ENCODE measurements at regions not wholly inside any gene's neighbourhood (a gene's known extent, or its start where the extent isn't known, plus 50 kb on each side); places are given as distances from the start of the nearest gene placed in this dataset.
"Not testable (repeated sequence)": the region's sequence is repeated elsewhere in the genome, so short reads cannot be mapped to it uniquely, and the experiment has no call there.

DNA sequence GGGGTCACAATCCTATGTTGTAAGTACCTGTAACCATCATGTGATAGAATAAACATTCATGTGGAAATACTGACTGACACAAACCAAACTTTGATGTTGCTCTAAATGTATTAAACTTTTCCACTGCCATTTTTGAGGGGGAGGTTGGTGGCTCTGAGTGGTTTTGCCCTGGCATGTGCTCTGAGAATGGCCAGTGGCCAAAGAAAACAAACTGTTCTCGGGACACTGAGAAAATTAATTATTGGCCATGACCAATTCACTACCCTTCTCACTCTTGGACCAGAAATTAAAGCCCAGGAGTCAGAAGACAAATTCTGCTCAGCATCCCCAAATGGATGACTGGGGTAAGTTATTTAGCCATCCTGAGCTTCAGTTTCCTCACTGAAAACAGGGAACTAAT, 195.9 kb downstream of the XPNPEP1 start:
- no peak for DNase-seq

GRCh38 chr10:109726473-109726872, 196.8 kb downstream of the XPNPEP1 start:
- DNase-seq = no peak

GRCh38 chr10:109723305-109723704, 200.0 kb downstream of the XPNPEP1 start:
- DNase-seq = no peak

DNA sequence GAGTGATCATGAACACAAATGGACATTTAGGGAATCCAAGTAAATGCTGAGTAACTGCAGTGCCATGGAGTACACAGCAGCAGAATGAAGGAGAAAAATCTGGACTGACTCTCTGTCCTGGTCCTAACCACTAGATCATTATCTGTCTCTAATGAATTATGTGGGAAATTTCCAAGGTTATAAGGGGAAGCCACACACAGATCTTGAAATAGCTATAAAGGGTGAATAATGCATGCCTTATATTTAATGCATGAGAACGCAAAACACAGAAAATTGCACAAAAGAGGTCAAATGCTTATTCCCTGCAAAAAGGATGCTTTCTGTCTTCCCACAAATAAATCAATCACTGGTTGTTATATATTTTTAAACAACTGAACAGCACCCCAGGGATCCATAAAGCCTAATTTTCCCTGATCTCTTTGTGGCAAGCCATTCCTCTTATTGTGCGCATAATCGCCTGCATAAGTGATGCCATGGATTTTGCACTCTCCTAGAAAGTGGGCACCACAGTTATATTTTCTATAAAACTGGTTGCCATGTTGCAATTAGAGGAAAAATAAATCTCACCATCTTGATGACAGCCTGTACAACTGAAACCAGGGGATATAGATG, 201.8 kb downstream of the XPNPEP1 start:
- no peak for DNase-seq

DNA sequence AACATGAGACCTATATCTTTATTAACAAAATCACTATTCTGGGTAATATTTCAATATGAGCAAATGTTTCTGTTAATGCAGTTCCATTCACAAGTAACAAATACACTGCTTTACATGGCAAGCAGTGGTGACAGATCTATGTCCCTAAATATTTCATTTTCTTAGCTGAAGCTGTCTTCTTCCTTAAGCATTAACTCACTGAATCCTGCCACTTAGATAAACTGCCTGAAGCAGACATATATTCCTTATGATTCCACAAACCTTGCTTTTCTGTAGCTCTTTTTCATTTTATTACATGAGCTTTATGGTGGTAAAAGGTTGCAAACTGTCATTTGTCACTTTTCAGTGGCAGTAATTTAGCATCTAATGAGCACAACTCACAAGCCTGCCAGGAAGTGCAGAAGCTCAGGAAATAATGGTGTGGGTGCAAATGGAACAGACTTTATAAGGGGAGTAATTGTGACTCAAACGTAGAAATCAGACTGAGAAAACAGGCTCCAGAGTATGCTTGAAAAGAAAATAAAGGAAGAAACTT, 217.2 kb downstream of the XPNPEP1 start:
- DNase-seq = no peak

GRCh38 chr10:109701633-109702215, 221.6 kb downstream of the XPNPEP1 start:
- DNase-seq = no peak

DNA sequence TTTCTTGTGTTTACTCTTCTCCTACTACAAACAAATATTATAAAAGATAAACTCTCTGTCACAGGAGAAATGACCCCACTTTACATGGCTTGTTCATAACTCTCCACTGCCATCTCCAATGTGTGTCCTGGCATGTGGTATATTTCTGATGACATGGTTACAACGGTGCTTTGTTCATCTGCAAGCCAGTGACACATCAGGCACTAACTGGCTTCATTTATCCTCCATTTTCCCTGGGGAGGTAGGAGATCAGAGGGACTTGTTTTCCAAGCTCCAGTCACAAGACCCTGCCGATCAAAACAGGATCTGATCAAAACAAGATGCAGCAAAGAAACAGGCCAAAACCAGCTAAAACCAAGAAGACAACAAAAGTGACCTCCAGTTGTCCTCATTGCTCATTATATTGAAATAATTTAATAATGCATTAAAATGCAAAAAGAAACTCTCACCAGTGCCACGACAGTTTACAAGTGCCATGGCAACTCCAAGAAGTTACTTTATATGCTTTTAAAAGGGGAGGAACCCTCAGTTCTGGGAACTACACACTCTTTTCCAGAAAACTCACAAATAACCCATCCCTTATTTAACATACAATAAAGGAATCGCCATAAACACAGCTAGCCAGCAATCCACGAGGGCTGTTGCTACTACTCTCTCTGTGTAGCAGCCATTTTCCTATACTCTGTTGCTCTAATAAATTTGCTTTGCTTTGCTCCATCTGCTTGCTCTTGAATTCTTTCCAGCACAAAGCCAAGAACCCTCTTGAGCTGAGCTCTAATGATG, 224.2 kb downstream of the XPNPEP1 start:
- DNase-seq = no peak

- no peak for DNase-seq
These were observed 225.2 kb downstream of the XPNPEP1 start for GRCh38 chr10:109698086-109698485.

DNA sequence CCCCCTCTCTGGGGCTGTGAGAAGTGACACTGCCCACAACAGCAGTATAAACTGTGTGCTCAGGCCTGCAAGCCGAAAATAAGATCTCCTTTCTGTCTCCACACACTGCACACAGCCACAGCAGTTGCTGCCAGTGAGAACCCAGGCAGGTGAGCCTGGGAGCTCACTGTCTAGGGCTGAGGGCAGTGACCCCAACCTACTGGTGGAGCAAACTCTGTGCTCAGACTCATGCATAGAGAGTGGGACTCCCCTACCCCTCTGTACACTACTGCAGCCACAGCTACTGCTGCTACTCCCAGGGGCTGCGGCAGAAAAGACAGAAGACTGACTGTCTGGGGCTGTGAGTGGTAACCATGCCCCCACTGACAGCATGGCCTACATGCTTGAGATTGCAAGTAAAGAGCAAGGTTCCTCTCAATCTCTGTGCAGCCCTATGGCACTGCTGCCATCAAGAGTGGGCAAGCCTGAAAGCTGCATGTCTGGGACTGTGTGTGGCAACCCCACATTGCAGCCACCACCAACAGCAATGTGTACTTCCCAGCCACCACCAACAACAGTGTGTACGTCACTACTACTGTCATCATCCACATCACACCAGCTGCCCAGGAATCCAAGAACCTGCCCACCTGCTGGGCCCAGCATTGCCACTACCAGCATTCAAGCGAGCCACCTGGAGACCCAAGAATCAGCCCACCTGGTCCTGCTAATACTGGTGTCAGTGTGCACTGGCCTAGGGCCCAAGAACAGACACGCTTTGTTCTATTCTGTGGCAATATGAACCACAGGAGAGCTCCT, 226.1 kb downstream of the XPNPEP1 start:
- no peak for DNase-seq

GRCh38 chr10:109696462-109696861, 226.8 kb downstream of the XPNPEP1 start:
- no peak for DNase-seq

DNA sequence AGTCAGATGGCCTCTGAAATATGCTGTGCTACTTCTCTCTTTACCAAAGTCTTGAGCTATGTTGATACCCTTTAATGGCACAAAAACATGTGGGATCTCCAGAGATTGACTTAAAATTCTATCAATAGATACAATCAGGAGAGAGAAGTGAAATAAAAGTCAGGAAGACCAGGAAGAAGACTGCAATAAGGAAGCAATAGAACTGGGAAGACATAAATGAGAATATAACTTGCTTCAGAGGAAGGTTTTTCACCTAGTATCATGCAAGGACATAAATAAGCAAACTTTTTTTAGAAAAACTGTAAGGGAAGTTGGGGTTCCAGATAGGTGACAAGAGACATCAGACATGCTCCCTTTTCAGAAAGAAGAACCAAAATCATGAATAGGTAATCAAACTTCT, 227.3 kb downstream of the XPNPEP1 start:
- no peak for DNase-seq

DNA sequence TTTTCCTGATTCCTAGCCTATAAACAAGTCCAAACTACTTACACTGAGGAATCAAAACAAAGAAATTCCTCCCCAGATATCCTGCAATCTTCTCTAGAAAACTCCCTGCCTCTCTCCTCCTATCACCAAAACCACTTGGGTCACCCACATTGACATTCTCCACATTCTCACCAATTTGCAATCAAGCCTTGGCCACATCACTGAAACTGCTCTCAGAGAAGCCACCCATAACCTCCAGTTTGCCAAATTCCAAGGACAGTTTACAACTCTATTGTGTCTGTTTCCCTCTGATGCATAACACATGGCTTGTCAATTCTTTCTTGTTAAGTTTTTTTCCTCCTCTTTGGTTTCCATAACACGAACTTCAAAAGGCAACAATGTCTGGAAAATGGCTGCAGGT, 233.5 kb downstream of the XPNPEP1 start:
- no peak for DNase-seq

GRCh38 chr10:109679478-109679877, 243.8 kb downstream of the XPNPEP1 start:
- DNase-seq = no peak

- no peak for DNase-seq
These were observed 244.5 kb downstream of the XPNPEP1 start for GRCh38 chr10:109678857-109679256.

DNA sequence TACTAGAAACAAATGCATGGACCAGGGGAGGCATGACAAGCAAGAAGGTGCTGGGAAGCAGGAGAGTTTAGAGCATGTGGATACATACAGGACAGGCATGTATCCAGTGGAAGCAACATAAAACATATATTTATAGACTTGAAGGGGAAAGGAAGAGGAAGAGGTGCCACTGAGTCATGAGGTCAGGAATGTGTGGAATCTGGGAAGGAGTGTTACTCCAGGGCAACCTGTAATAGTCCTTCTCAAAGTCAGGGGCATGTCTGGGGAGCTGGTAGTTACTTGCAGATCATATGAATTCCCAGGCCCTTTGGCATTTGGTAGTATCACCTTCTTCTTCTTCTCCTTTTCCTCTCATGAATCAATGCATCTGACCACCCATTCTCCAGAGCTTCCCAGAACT, 246.6 kb downstream of the XPNPEP1 start:
- no peak for DNase-seq

GRCh38 chr10:109668703-109669102, 254.6 kb downstream of the XPNPEP1 start:
- no peak for DNase-seq

DNA sequence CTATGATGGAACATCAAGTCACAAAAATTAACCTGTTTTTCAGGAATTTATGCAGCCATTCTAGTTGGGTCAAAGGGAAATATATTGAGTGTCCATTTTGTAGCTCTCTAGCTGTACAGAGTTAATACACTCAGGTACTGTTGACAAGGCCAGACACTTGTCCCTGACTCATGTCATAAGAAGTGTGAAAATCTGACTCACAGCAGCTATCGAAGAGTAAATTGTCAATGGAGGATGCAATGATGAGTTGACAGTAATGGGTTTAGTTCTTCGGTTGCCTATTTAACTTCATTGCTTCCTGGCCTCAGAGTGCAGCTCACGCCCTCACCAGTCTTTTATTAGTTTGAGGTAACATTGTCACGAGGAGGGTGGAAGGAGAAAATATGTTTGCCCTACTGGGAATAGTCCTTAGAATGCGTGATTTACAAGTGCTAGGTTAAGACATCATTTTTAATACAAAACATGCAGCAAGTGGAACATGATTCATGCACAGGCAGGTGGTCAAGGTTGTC, 255.1 kb downstream of the XPNPEP1 start:
- DNase-seq = no peak

GRCh38 chr10:109665321-109665720, 258.0 kb downstream of the XPNPEP1 start:
- DNase-seq = no peak

GRCh38 chr10:109664554-109664953, 258.8 kb downstream of the XPNPEP1 start:
- DNase-seq = no peak

GRCh38 chr10:109663122-109663521, 260.2 kb downstream of the XPNPEP1 start:
- no peak for DNase-seq

- DNase-seq = not testable (repeated sequence)
These were observed 270.7 kb downstream of the XPNPEP1 start for GRCh38 chr10:109652612-109653011.

- no peak for DNase-seq
These were observed 273.1 kb downstream of the XPNPEP1 start for GRCh38 chr10:109650228-109650627.

DNA sequence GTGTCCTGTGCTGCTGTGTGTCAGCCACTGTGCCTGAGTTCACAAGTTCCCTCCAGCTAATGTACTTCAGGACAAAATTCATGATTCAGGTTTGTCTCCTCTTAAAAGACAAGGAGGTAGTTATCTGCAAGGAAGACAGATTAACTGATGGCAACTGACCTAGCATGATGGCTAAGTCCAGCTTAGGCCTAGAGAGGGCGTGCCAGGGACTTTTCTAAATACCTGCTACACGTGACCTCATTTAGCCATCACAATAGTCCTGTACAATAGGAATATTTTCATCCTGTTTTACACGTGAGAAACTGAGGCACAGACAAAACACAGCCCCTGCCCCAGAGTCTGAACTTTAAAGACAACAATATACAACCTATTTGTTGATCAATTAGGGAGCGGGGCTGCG, 275.7 kb downstream of the XPNPEP1 start:
- no peak for DNase-seq

Measured in NCI-H446 treated with DMSO at 0.1 percent for 48 hours (cell line).